SK-N-SH (cell line): ENCODE measurements at regions not wholly inside any gene's neighbourhood (a gene's known extent, or its start where the extent isn't known, plus 50 kb on each side); places are given as distances from the start of the nearest gene placed in this dataset.

Source experiments
- CTCF ChIA-PET: fragments of 300-600, 350-600 bp; formaldehyde crosslinking; extraction: SDS; loops from one replicate; lab custom pipeline; 2021; lab: Yijun Ruan, JAX
- POLR2A ChIA-PET: fragments of 350-600 bp; sonication (Branson Sonifier 250); formaldehyde crosslinking; extraction: SDS; loops from one replicate; lab custom pipeline; 2020; ENCODE audit warnings: antibody characterized with exemption, inconsistent platforms; lab: Yijun Ruan, JAX
- DNase-seq: peaks from one replicate; pipeline ENCODE4 v3.0.0; 2012
- H2AFZ ChIP-seq: fragments of 200-600 bp; sonication (generic); 2 replicates; pipeline ENCODE4 v1.8.1; 2016; ENCODE audit warnings: antibody characterized with exemption, mild to moderate bottlenecking, low read depth
- H3F3A ChIP-seq: fragments of 200-600 bp; sonication (generic); replicated peaks from 2 replicates; pipeline ENCODE3; 2016; ENCODE audit warnings: antibody characterized with exemption, mild to moderate bottlenecking; ENCODE audit not compliant: insufficient read depth
- H3K27ac ChIP-seq, 2 experiments: fragments of 200-500 bp in 1 of 2; fragments of 200-600 bp in 1 of 2; sonication (Bioruptor generic) in 1 of 2; sonication (generic), shearing (Covaris generic) in 1 of 2; 2 replicates each; pipeline versions ENCODE4 v1.5.1 to v1.6.1; 2014 to 2016; ENCODE audit warnings: low read depth in 2 of 2, inconsistent platforms in 1 of 2, low read length in 1 of 2, mild to moderate bottlenecking in 1 of 2, mixed read lengths in 1 of 2
- H3K27me3 ChIP-seq: fragments of 200-600 bp; sonication (generic), shearing (Covaris generic); 2 replicates; pipeline ENCODE4 v1.6.1; 2016; ENCODE audit warnings: mixed run types; ENCODE audit not compliant: insufficient read depth
- H3K36me3 ChIP-seq, 2 experiments: fragments of 200-500 bp in 1 of 2; fragments of 200-600 bp in 1 of 2; sonication (Bioruptor generic) in 1 of 2; sonication (generic) in 1 of 2; replicated peaks in 1 of 2; 2 replicates each; pipeline versions ENCODE3 to v1.5.1; 2014 to 2016; ENCODE audit warnings: low read length in 1 of 2, mild to moderate bottlenecking in 1 of 2; ENCODE audit not compliant: insufficient read depth in 2 of 2, control insufficient read depth in 1 of 2
- H3K4me1 ChIP-seq, 2 experiments: fragments of 200-500 bp in 1 of 2; fragments of 200-600 bp in 1 of 2; sonication (Bioruptor generic) in 1 of 2; sonication (generic), shearing (Covaris generic) in 1 of 2; 2 replicates each; pipeline versions ENCODE4 v1.5.1 to v1.6.1; 2014 to 2016; ENCODE audit warnings: low read depth in 1 of 2, low read length in 1 of 2, mixed run types in 1 of 2; ENCODE audit not compliant: insufficient read depth in 2 of 2, control insufficient read depth in 1 of 2
- H3K4me2 ChIP-seq: fragments of 200-600 bp; sonication (generic), shearing (Covaris generic); 2 replicates; pipeline ENCODE4 v1.6.1; 2017; ENCODE audit warnings: mixed run types
- H3K4me3 ChIP-seq, 2 experiments: fragments of 200-500 bp in 1 of 2; fragments of 200-600 bp in 1 of 2; sonication (Bioruptor generic) in 1 of 2; sonication (generic), shearing (Covaris generic) in 1 of 2; 2 replicates each; pipeline versions ENCODE4 v1.5.1 to v1.8.1; 2014 to 2016; ENCODE audit warnings: low read depth in 2 of 2, inconsistent platforms in 1 of 2, low read length in 1 of 2, mild to moderate bottlenecking in 1 of 2, mixed read lengths in 1 of 2, moderate library complexity in 1 of 2
- H3K79me2 ChIP-seq: fragments of 200-600 bp; sonication (generic); 2 replicates; pipeline ENCODE4 v1.8.1; 2017; ENCODE audit warnings: mild to moderate bottlenecking; ENCODE audit not compliant: insufficient read depth
- H3K9ac ChIP-seq: fragments of 200-600 bp; sonication (generic); 2 replicates; pipeline ENCODE4 v1.6.1; 2017; ENCODE audit warnings: mixed run types
- H3K9me2 ChIP-seq: fragments of 200-600 bp; sonication (generic); 2 replicates; pipeline ENCODE4 v1.6.1; 2017; ENCODE audit warnings: mixed run types
- H3K9me3 ChIP-seq: fragments of 200-600 bp; sonication (generic); 2 replicates; pipeline ENCODE4 v1.6.1; 2017; ENCODE audit warnings: mixed run types, mild to moderate bottlenecking, moderate library complexity
- H4K20me1 ChIP-seq: fragments of 200-600 bp; sonication (generic); 2 replicates; pipeline ENCODE4 v1.6.1; 2017; ENCODE audit warnings: mild to moderate bottlenecking, mixed run types; ENCODE audit not compliant: insufficient read depth
- EP300 ChIP-seq, 2 experiments: IDR thresholded peaks; 2 replicates each; pipeline versions ENCODE4 v1.4.0 to v1.6.1; 2012; ENCODE audit warnings: borderline replicate concordance in 1 of 2, low read depth in 1 of 2, low read length in 1 of 2
- GATA2 ChIP-seq: sonication (generic); formaldehyde crosslinking; IDR thresholded peaks from 2 replicates; pipeline ENCODE4 v1.5.0; 2020; ENCODE audit warnings: mild to moderate bottlenecking, missing genetic modification reagents
- NRF1 ChIP-seq: IDR thresholded peaks from 2 replicates; pipeline ENCODE4 v1.6.1; 2012; ENCODE audit warnings: low read depth, mild to moderate bottlenecking, low read length
- POLR2AphosphoS5 ChIP-seq: IDR thresholded peaks from 2 replicates; pipeline ENCODE4 v1.6.1; 2012; ENCODE audit warnings: low read depth, low read length
- RFX5 ChIP-seq: IDR thresholded peaks from 2 replicates; pipeline ENCODE4 v1.6.1; 2012; ENCODE audit warnings: mild to moderate bottlenecking, improper control_type of control experiment, low read length
- WGBS: methylation state at CpG from one replicate; pipeline ENCODE4 v1.1.6; 2017; ENCODE audit warnings: low lambda C conversion rate; 5-methylcytosine and 5-hydroxymethylcytosine counted together
- TF ChIP-seq, protein P1 (sequence below): IDR thresholded peaks from 2 replicates; pipeline ENCODE4 v1.6.1; 2012; ENCODE audit warnings: mild to moderate bottlenecking, low read depth, low read length, moderate library complexity

DNA sequence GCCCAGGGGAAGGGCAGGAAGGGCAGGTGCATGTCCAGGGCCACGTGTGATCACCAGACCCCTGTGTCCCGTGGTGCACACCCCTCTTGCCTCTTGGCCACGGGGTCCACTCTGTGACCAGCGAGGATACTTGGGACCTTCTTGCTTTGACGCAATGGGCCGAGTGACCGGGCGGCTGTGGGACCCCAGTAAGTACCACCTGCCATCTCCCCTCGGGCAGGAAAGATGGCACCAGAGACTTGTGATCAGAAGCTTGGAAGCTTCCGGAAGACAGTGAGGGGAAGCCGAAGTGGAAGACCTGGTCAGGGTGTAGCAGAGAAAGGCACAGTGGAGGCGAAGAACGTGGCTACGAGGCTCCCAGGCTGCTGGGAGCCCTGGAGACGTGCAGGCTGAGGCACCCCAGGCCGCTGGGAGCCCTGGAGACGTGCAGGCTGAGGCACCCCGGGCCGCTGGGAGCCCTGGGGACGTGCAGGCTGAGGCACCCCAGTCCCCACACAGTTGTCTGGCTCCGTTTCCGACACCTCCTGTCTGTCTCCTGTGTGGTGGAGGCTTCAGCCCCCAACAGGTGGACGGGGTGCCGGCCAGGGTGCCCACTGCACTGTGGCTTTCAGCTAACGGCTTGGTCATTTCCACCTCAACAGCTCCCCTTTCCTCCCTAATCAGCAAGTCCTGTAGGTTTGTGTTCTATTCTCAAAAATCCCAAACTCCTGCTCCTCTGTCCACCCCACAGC, 663.5 kb downstream of the BRD1 start:
- POLR2A ChIA-PET, result no interaction called here
- DNase-seq, result no peak
- no peak for TF ChIP-seq EP300 (IDR thresholded peaks at IDR 0.05; ENCODE audit: borderline replicate concordance in 1 of 2, low read depth in 1 of 2, low read length in 1 of 2)
- TF ChIP-seq NRF1, result no peak
- no peak for TF ChIP-seq GATA2 (CRISPR knock-in tag)
- WGBS, result 20% methylated on average over 13 of the region's 25 CpGs
- Histone ChIP-seq H4K20me1 (no peaks in the 10 kb centered on the region), H3K4me2 (no peak overlapping the region), H2AFZ (no peak overlapping the region), H3K4me3 (no peak overlapping the region), H3K36me3 (no peaks in the 10 kb centered on the region), H3K79me2 (no peaks in the 10 kb centered on the region), H3F3A (no peaks in the 10 kb centered on the region), H3K4me1 (peaks cover 0 to 11% of the 10 kb centered on the region in 2 experiments; a peak in 1 of 4 replicates), H3K9ac (no peak overlapping the region), H3K27ac (no peak overlapping the region), H3K9me3 (no peaks in the 10 kb centered on the region), H3K27me3 (no peaks in the 10 kb centered on the region; the same call in 1 of the 2 replicates), H3K9me2 (no peaks in the 10 kb centered on the region)
- CTCF ChIA-PET, result no interaction called here

- no peak for DNase-seq
- POLR2A ChIA-PET, result no interaction called here
- H3K4me1 ChIP-seq, result peaks cover 0 to 16% of the 10 kb centered on the region in 2 experiments; a peak in 1 of 4 replicates
- no peak overlapping the region for H3K4me3 ChIP-seq
- H3K27ac ChIP-seq, result no peak overlapping the region
- no peak overlapping the region for H3K4me2 ChIP-seq
- no peaks in the 10 kb centered on the region for H3K9me3 ChIP-seq
- no peak for TF ChIP-seq RFX5
- TF ChIP-seq, protein P1, sequence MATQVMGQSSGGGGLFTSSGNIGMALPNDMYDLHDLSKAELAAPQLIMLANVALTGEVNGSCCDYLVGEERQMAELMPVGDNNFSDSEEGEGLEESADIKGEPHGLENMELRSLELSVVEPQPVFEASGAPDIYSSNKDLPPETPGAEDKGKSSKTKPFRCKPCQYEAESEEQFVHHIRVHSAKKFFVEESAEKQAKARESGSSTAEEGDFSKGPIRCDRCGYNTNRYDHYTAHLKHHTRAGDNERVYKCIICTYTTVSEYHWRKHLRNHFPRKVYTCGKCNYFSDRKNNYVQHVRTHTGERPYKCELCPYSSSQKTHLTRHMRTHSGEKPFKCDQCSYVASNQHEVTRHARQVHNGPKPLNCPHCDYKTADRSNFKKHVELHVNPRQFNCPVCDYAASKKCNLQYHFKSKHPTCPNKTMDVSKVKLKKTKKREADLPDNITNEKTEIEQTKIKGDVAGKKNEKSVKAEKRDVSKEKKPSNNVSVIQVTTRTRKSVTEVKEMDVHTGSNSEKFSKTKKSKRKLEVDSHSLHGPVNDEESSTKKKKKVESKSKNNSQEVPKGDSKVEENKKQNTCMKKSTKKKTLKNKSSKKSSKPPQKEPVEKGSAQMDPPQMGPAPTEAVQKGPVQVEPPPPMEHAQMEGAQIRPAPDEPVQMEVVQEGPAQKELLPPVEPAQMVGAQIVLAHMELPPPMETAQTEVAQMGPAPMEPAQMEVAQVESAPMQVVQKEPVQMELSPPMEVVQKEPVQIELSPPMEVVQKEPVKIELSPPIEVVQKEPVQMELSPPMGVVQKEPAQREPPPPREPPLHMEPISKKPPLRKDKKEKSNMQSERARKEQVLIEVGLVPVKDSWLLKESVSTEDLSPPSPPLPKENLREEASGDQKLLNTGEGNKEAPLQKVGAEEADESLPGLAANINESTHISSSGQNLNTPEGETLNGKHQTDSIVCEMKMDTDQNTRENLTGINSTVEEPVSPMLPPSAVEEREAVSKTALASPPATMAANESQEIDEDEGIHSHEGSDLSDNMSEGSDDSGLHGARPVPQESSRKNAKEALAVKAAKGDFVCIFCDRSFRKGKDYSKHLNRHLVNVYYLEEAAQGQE, result no peak
- TF ChIP-seq POLR2AphosphoS5, result no peak
- TF ChIP-seq NRF1, result no peak
- H3F3A ChIP-seq, result no peaks in the 10 kb centered on the region
- no peaks in the 10 kb centered on the region; the same call in 1 of the 2 replicates for H3K27me3 ChIP-seq
- H3K79me2 ChIP-seq, result no peaks in the 10 kb centered on the region
- no peaks in the 10 kb centered on the region for H3K36me3 ChIP-seq
- 33% methylated on average over 11 of the region's 20 CpGs for WGBS
- no peak overlapping the region for H3K9ac ChIP-seq
- H4K20me1 ChIP-seq, result no peaks in the 10 kb centered on the region
- H3K9me2 ChIP-seq, result no peaks in the 10 kb centered on the region
- no peak overlapping the region for H2AFZ ChIP-seq
- CTCF ChIA-PET, result interaction anchor here (0.9 kb wide), 1 partner anchor 117 kb away, joined by 5 read pairs; no protein-coding TSS in a partner anchor
Measured at GRCh38 chr22:49163258-49163959, 664.3 kb downstream of the BRD1 start.
